H1 (cell line): ENCODE measurements at regions not wholly inside any gene's neighbourhood (a gene's known extent, or its start where the extent isn't known, plus 50 kb on each side); places are given as distances from the start of the nearest gene placed in this dataset.

Experiments
- CHD2 ChIP-seq: IDR thresholded peaks from 2 replicates; pipeline ENCODE4 v1.6.1; 2012; ENCODE audit warnings: low read length, improper control_type of control experiment
- JUND ChIP-seq: IDR thresholded peaks from 2 replicates; pipeline ENCODE4 v1.6.1; 2011; ENCODE audit warnings: mild to moderate bottlenecking, improper control_type of control experiment, low read length

DNA sequence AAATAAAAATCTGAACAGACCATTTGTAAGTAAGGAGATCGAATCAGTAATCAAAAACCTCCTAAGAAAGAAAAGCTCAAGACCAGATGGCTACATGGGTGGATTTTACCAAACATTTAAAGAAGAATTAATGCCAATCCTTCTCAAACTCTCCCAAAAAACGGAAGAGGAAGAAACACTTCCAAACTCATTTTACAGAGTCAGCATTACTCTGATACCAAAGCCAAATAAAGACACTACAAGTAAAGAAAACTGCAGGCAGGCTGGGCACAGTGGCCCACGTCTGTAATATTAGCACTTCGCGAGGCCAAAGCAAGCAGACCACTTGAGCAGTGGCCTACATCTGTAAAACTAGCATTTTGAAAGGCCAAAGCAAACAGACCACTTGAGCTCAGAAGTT is 159.8 kb downstream of the DPY19L2 start (continued):
- TF ChIP-seq CHD2 (no peak), JUND (no peak)
